HUES6 (cell line): ENCODE measurements at regions not wholly inside any gene's neighbourhood (a gene's known extent, or its start where the extent isn't known, plus 50 kb on each side); places are given as distances from the start of the nearest gene placed in this dataset.
"Not testable (repeated sequence)": the region's sequence is repeated elsewhere in the genome, so short reads cannot be mapped to it uniquely, and the experiment has no call there.

ENCODE experiments used
- H3K27ac ChIP-seq: 2 replicates; pipeline ENCODE4 v1.7.0; 2013; ENCODE audit warnings: low read depth, mild to moderate bottlenecking, low read length, inconsistent platforms
- H3K27me3 ChIP-seq: 2 replicates; pipeline ENCODE4 v1.6.1; 2013; ENCODE audit warnings: low read length; ENCODE audit not compliant: control insufficient read depth, insufficient read depth
- H3K36me3 ChIP-seq: 2 replicates; pipeline ENCODE4 v1.6.1; 2013; ENCODE audit warnings: low read length; ENCODE audit not compliant: control insufficient read depth, insufficient read depth
- H3K4me1 ChIP-seq: 2 replicates; pipeline ENCODE4 v1.6.1; 2013; ENCODE audit warnings: low read length; ENCODE audit not compliant: control insufficient read depth, insufficient read depth
- H3K4me3 ChIP-seq: 2 replicates; pipeline ENCODE4 v1.5.1; 2013; ENCODE audit warnings: low read depth, low read length
- H3K9ac ChIP-seq: one replicate; pipeline ENCODE4 v1.6.1; 2013; ENCODE audit warnings: mild to moderate bottlenecking, low read length
- H3K9me3 ChIP-seq: 2 replicates; pipeline ENCODE4 v1.6.1; 2013; ENCODE audit warnings: low read depth, low read length; ENCODE audit not compliant: control insufficient read depth, insufficient read depth

- H3K4me3 ChIP-seq: no peak overlapping the region
- no peaks in the 10 kb centered on the region for H3K4me1 ChIP-seq
- no peak overlapping the region for H3K9ac ChIP-seq
- H3K9me3 ChIP-seq: no peaks in the 10 kb centered on the region
- H3K27me3 ChIP-seq: no peaks in the 10 kb centered on the region
- no peaks in the 10 kb centered on the region for H3K36me3 ChIP-seq
- H3K27ac ChIP-seq: no peak overlapping the region
Observed at GRCh38 chr5:159667286-159667685, 249.0 kb upstream of the ADRA1B start.

- H3K27me3 ChIP-seq: no peaks in the 10 kb centered on the region
- H3K4me1 ChIP-seq: no peaks in the 10 kb centered on the region
- H3K4me3 ChIP-seq: no peak overlapping the region
- no peaks in the 10 kb centered on the region for H3K36me3 ChIP-seq
- H3K27ac ChIP-seq: no peak overlapping the region
- H3K9ac ChIP-seq: no peak overlapping the region
- H3K9me3 ChIP-seq: peaks cover 4% of the 10 kb centered on the region; the same call in 1 of the 2 replicates
Observed at GRCh38 chr5:159668556-159668955, 247.7 kb upstream of the ADRA1B start.

GRCh38 chr5:159669559-159669958, 246.7 kb upstream of the ADRA1B start:
- Histone ChIP-seq H3K4me1 (no peaks in the 10 kb centered on the region), H3K4me3 (no peak overlapping the region), H3K9ac (no peak overlapping the region), H3K27me3 (no peaks in the 10 kb centered on the region), H3K27ac (no peak overlapping the region), H3K9me3 (peaks cover 4% of the 10 kb centered on the region; the same call in 1 of the 2 replicates), H3K36me3 (no peaks in the 10 kb centered on the region)

GRCh38 chr5:159671886-159672285, 244.4 kb upstream of the ADRA1B start:
- H3K9me3 ChIP-seq: peaks cover 5% of the 10 kb centered on the region; the same call in 1 of the 2 replicates
- H3K36me3 ChIP-seq: no peaks in the 10 kb centered on the region
- H3K9ac ChIP-seq: no peak overlapping the region
- H3K4me3 ChIP-seq: no peak overlapping the region
- H3K4me1 ChIP-seq: no peaks in the 10 kb centered on the region
- no peak overlapping the region for H3K27ac ChIP-seq
- H3K27me3 ChIP-seq: no peaks in the 10 kb centered on the region

- Histone ChIP-seq H3K9me3 (peaks cover 9% of the 10 kb centered on the region; the same call in 1 of the 2 replicates), H3K27ac (no peak overlapping the region), H3K9ac (no peak overlapping the region), H3K4me1 (no peaks in the 10 kb centered on the region), H3K27me3 (no peaks in the 10 kb centered on the region), H3K36me3 (no peaks in the 10 kb centered on the region), H3K4me3 (no peak overlapping the region)
Observed at GRCh38 chr5:159673538-159673937, 242.7 kb upstream of the ADRA1B start.

GRCh38 chr5:159678657-159679392, 237.5 kb upstream of the ADRA1B start:
- no peak overlapping the region for H3K27ac ChIP-seq
- H3K36me3 ChIP-seq: no peaks in the 10 kb centered on the region
- no peak overlapping the region for H3K4me3 ChIP-seq
- H3K9ac ChIP-seq: no peak overlapping the region
- H3K27me3 ChIP-seq: no peaks in the 10 kb centered on the region
- H3K9me3 ChIP-seq: peaks cover 39% of the 10 kb centered on the region
- H3K4me1 ChIP-seq: no peaks in the 10 kb centered on the region

- Histone ChIP-seq H3K4me3 (no peak overlapping the region), H3K36me3 (no peaks in the 10 kb centered on the region), H3K9ac (no peak overlapping the region), H3K4me1 (no peaks in the 10 kb centered on the region), H3K27me3 (no peaks in the 10 kb centered on the region), H3K9me3 (peaks cover 39% of the 10 kb centered on the region), H3K27ac (no peak overlapping the region)
Observed at GRCh38 chr5:159680095-159680494, 236.2 kb upstream of the ADRA1B start.

GRCh38 chr5:159681661-159682060, 234.6 kb upstream of the ADRA1B start:
- Histone ChIP-seq H3K36me3 (no peaks in the 10 kb centered on the region), H3K4me1 (no peaks in the 10 kb centered on the region), H3K27ac (no peak overlapping the region), H3K27me3 (no peaks in the 10 kb centered on the region), H3K9me3 (peaks cover 39% of the 10 kb centered on the region), H3K9ac (no peak overlapping the region), H3K4me3 (no peak overlapping the region)

GRCh38 chr5:159682623-159683022, 233.7 kb upstream of the ADRA1B start:
- Histone ChIP-seq H3K9ac (no peak overlapping the region), H3K9me3 (peaks cover 34% of the 10 kb centered on the region), H3K27ac (no peak overlapping the region), H3K4me1 (no peaks in the 10 kb centered on the region), H3K27me3 (no peaks in the 10 kb centered on the region), H3K36me3 (no peaks in the 10 kb centered on the region), H3K4me3 (no peak overlapping the region)

GRCh38 chr5:159687892-159688291, 228.4 kb upstream of the ADRA1B start:
- H3K9me3 ChIP-seq, H3K36me3 ChIP-seq, H3K9ac ChIP-seq, H3K4me3 ChIP-seq, H3K27ac ChIP-seq, H3K4me1 ChIP-seq, H3K27me3 ChIP-seq: not testable (repeated sequence)

GRCh38 chr5:159695741-159696294, 220.5 kb upstream of the ADRA1B start:
- H3K36me3 ChIP-seq: no peaks in the 10 kb centered on the region
- no peaks in the 10 kb centered on the region for H3K9me3 ChIP-seq
- no peaks in the 10 kb centered on the region for H3K4me1 ChIP-seq
- H3K9ac ChIP-seq: no peak overlapping the region
- H3K4me3 ChIP-seq: no peak overlapping the region
- H3K27ac ChIP-seq: no peak overlapping the region
- H3K27me3 ChIP-seq: no peaks in the 10 kb centered on the region
